ENCODE measurements at regions not wholly inside any gene's neighbourhood (a gene's known extent, or its start where the extent isn't known, plus 50 kb on each side); places are given as distances from the start of the nearest gene placed in this dataset.

GRCh38 chr3:23743141-23743784 is 62.5 kb upstream of the UBE2E1 start:
- CTCF ChIA-PET, result interaction anchor here in 1 of 2 donors (0.6 kb wide), 1 partner anchor 365 kb away, joined by 9 read pairs; no protein-coding TSS in a partner anchor

GRCh38 chr3:23746441-23746840 is 59.3 kb upstream of the UBE2E1 start:
- no peak overlapping the region for H3K27ac Mint-ChIP-seq
- no peaks in the 10 kb centered on the region for H3K4me1 ChIP-seq (ENCODE audit: control insufficient read depth in 1 of 2, extremely low read depth in 1 of 2, insufficient read depth in 2 of 2, low read length in 2 of 2)
- no peaks in the 10 kb centered on the region for H3K36me3 ChIP-seq (ENCODE audit: control insufficient read depth in 2 of 2, extremely low read depth in 1 of 2, insufficient read depth in 1 of 2, low read length in 1 of 2)
- peaks cover 0 to 11% of the 10 kb centered on the region in 2 donors for H3K27me3 Mint-ChIP-seq
- ChIA-PET CTCF (no interaction called here), POLR2A (no interaction called here)
- ATAC-seq (replicated peaks in 1 of 4) (no peak), DNase-seq (no peak)
- H3K27me3 ChIP-seq (replicated peaks in 1 of 2; ENCODE audit: control insufficient read depth in 2 of 2, extremely low read depth in 1 of 2, insufficient read depth in 2 of 2, low read length in 1 of 2), result peaks cover 0 to 9% of the 10 kb centered on the region in 2 experiments
- WGBS (ENCODE audit: insufficient coverage), result 69% methylated on average over 5 of the region's 7 CpGs
- no peaks in the 10 kb centered on the region for H3K36me3 Mint-ChIP-seq
- no peak overlapping the region for H3K4me3 ChIP-seq (ENCODE audit: control insufficient read depth in 1 of 2, extremely low read depth in 1 of 2, low read length in 1 of 2)
- no peaks in the 10 kb centered on the region for H3K9me3 ChIP-seq
- no peaks in the 10 kb centered on the region for H3K9me3 Mint-ChIP-seq
- H3K4me3 Mint-ChIP-seq, result no peak overlapping the region
- no peaks in the 10 kb centered on the region for H3K4me1 Mint-ChIP-seq
- no peak overlapping the region for H3K27ac ChIP-seq (ENCODE audit: low read length)

More at GRCh38 chr3:23743141-23743784, 62.5 kb upstream of the UBE2E1 start:
- Mint-ChIP-seq H3K4me3 (no peak overlapping the region), H3K27me3 (peaks cover 0 to 11% of the 10 kb centered on the region in 2 donors), H3K27ac (no peak overlapping the region), H3K36me3 (no peaks in the 10 kb centered on the region), H3K9me3 (no peaks in the 10 kb centered on the region), H3K4me1 (peaks cover 0 to 7% (median 5%) of the 10 kb centered on the region in 3 donors)
- no peaks in the 10 kb centered on the region for H3K4me1 ChIP-seq (ENCODE audit: control insufficient read depth in 1 of 2, extremely low read depth in 1 of 2, insufficient read depth in 2 of 2, low read length in 2 of 2)
- peaks cover 0 to 7% of the 10 kb centered on the region in 2 experiments for H3K27me3 ChIP-seq (replicated peaks in 1 of 2; ENCODE audit: control insufficient read depth in 2 of 2, extremely low read depth in 1 of 2, insufficient read depth in 2 of 2, low read length in 1 of 2)
- ATAC-seq (replicated peaks in 1 of 4) (no peak), DNase-seq (no peak)
- no peak overlapping the region for H3K27ac ChIP-seq (ENCODE audit: low read length)
- H3K36me3 ChIP-seq (ENCODE audit: control insufficient read depth in 2 of 2, extremely low read depth in 1 of 2, insufficient read depth in 1 of 2, low read length in 1 of 2), result no peaks in the 10 kb centered on the region
- no peaks in the 10 kb centered on the region for H3K9me3 ChIP-seq
- POLR2A ChIA-PET, result interaction anchor here in 1 of 2 donors (0.5 kb wide), 1 partner anchor 592 kb away, joined by 3 read pairs; no protein-coding TSS in a partner anchor
- no peak overlapping the region for H3K4me3 ChIP-seq (ENCODE audit: control insufficient read depth in 1 of 2, extremely low read depth in 1 of 2, low read length in 1 of 2)
- 85% methylated on average over 10 of the region's 24 CpGs for WGBS (ENCODE audit: insufficient coverage)

- no peak for DNase-seq
- POLR2A ChIA-PET, result no interaction called here
- Histone ChIP-seq H3K36me3 (ENCODE audit: control insufficient read depth in 2 of 2, extremely low read depth in 1 of 2, insufficient read depth in 1 of 2, low read length in 1 of 2) (no peaks in the 10 kb centered on the region), H3K4me3 (ENCODE audit: control insufficient read depth in 1 of 2, extremely low read depth in 1 of 2, low read length in 1 of 2) (no peak overlapping the region), H3K27me3 (replicated peaks in 1 of 2; ENCODE audit: control insufficient read depth in 2 of 2, extremely low read depth in 1 of 2, insufficient read depth in 2 of 2, low read length in 1 of 2) (peaks cover 0 to 9% of the 10 kb centered on the region in 2 experiments), H3K27ac (ENCODE audit: low read length) (no peak overlapping the region), H3K9me3 (no peaks in the 10 kb centered on the region), H3K4me1 (ENCODE audit: control insufficient read depth in 1 of 2, extremely low read depth in 1 of 2, insufficient read depth in 2 of 2, low read length in 2 of 2) (no peaks in the 10 kb centered on the region)
- CTCF ChIA-PET, result no interaction called here
- H3K27ac Mint-ChIP-seq, result no peak overlapping the region
- no peaks in the 10 kb centered on the region for H3K4me1 Mint-ChIP-seq
- H3K27me3 Mint-ChIP-seq, result peaks cover 0 to 9% of the 10 kb centered on the region in 2 donors
- H3K4me3 Mint-ChIP-seq, result no peak overlapping the region
- no peaks in the 10 kb centered on the region for H3K36me3 Mint-ChIP-seq
- no CpG with 5 or more reads among the region's 2 CpGs for WGBS (ENCODE audit: insufficient coverage)
- H3K9me3 Mint-ChIP-seq, result no peaks in the 10 kb centered on the region
- no peak for ATAC-seq (replicated peaks in 1 of 4)
Observed at GRCh38 chr3:23747841-23748240, 57.9 kb upstream of the UBE2E1 start.

- no peaks in the 10 kb centered on the region for H3K36me3 Mint-ChIP-seq
- H3K4me1 Mint-ChIP-seq, result no peaks in the 10 kb centered on the region
- DNase-seq, result peak in 1 of 35 experiments; percentile 29
- WGBS (ENCODE audit: insufficient coverage), result 71% methylated on average over 1 of the region's 4 CpGs
- H3K27me3 Mint-ChIP-seq, result peaks cover 0 to 9% of the 10 kb centered on the region in 2 donors
- no peak overlapping the region for H3K4me3 Mint-ChIP-seq
- no peak overlapping the region for H3K4me3 ChIP-seq (ENCODE audit: control insufficient read depth in 1 of 2, extremely low read depth in 1 of 2, low read length in 1 of 2)
- CTCF ChIA-PET, result no interaction called here
- no peaks in the 10 kb centered on the region for H3K9me3 Mint-ChIP-seq
- H3K4me1 ChIP-seq (ENCODE audit: control insufficient read depth in 1 of 2, extremely low read depth in 1 of 2, insufficient read depth in 2 of 2, low read length in 2 of 2), result no peaks in the 10 kb centered on the region
- no peak for ATAC-seq (replicated peaks in 1 of 4)
- no peak overlapping the region for H3K27ac ChIP-seq (ENCODE audit: low read length)
- peaks cover 0 to 9% of the 10 kb centered on the region in 2 experiments for H3K27me3 ChIP-seq (replicated peaks in 1 of 2; ENCODE audit: control insufficient read depth in 2 of 2, extremely low read depth in 1 of 2, insufficient read depth in 2 of 2, low read length in 1 of 2)
- H3K9me3 ChIP-seq, result no peaks in the 10 kb centered on the region
- no peak overlapping the region for H3K27ac Mint-ChIP-seq
- H3K36me3 ChIP-seq (ENCODE audit: control insufficient read depth in 2 of 2, extremely low read depth in 1 of 2, insufficient read depth in 1 of 2, low read length in 1 of 2), result no peaks in the 10 kb centered on the region
- POLR2A ChIA-PET, result no interaction called here
Observed at GRCh38 chr3:23748398-23749110, 57.2 kb upstream of the UBE2E1 start.

- Histone ChIP-seq H3K27ac (ENCODE audit: low read length) (no peak overlapping the region), H3K36me3 (ENCODE audit: control insufficient read depth in 2 of 2, extremely low read depth in 1 of 2, insufficient read depth in 1 of 2, low read length in 1 of 2) (no peaks in the 10 kb centered on the region), H3K9me3 (no peaks in the 10 kb centered on the region), H3K4me3 (ENCODE audit: control insufficient read depth in 1 of 2, extremely low read depth in 1 of 2, low read length in 1 of 2) (no peak overlapping the region), H3K27me3 (replicated peaks in 1 of 2; ENCODE audit: control insufficient read depth in 2 of 2, extremely low read depth in 1 of 2, insufficient read depth in 2 of 2, low read length in 1 of 2) (peaks cover 0 to 4% of the 10 kb centered on the region in 2 experiments), H3K4me1 (ENCODE audit: control insufficient read depth in 1 of 2, extremely low read depth in 1 of 2, insufficient read depth in 2 of 2, low read length in 2 of 2) (no peaks in the 10 kb centered on the region)
- WGBS (ENCODE audit: insufficient coverage), result 66% methylated on average over 3 of the region's 4 CpGs
- DNase-seq (no peak), ATAC-seq (replicated peaks in 1 of 4) (no peak)
- Mint-ChIP-seq H3K4me1 (no peaks in the 10 kb centered on the region), H3K27ac (no peak overlapping the region), H3K36me3 (no peaks in the 10 kb centered on the region), H3K4me3 (no peak overlapping the region), H3K27me3 (peaks cover 0 to 4% of the 10 kb centered on the region in 2 donors), H3K9me3 (no peaks in the 10 kb centered on the region)
- CTCF ChIA-PET, result no interaction called here
- POLR2A ChIA-PET, result interaction anchor here in 1 of 2 donors (0.6 kb wide), 1 partner anchor 11 kb away, joined by 3 read pairs; no protein-coding TSS in a partner anchor
Observed at GRCh38 chr3:23749609-23750008, 56.1 kb upstream of the UBE2E1 start.

- H3K4me3 Mint-ChIP-seq, result no peak overlapping the region
- no peaks in the 10 kb centered on the region for H3K36me3 Mint-ChIP-seq
- Histone ChIP-seq H3K4me1 (ENCODE audit: control insufficient read depth in 1 of 2, extremely low read depth in 1 of 2, insufficient read depth in 2 of 2, low read length in 2 of 2) (no peaks in the 10 kb centered on the region), H3K4me3 (ENCODE audit: control insufficient read depth in 1 of 2, extremely low read depth in 1 of 2, low read length in 1 of 2) (no peak overlapping the region), H3K36me3 (ENCODE audit: control insufficient read depth in 2 of 2, extremely low read depth in 1 of 2, insufficient read depth in 1 of 2, low read length in 1 of 2) (no peaks in the 10 kb centered on the region), H3K27me3 (replicated peaks in 1 of 2; ENCODE audit: control insufficient read depth in 2 of 2, extremely low read depth in 1 of 2, insufficient read depth in 2 of 2, low read length in 1 of 2) (peaks cover 0 to 2% of the 10 kb centered on the region in 2 experiments), H3K27ac (ENCODE audit: low read length) (no peak overlapping the region), H3K9me3 (no peaks in the 10 kb centered on the region)
- no peaks in the 10 kb centered on the region for H3K27me3 Mint-ChIP-seq
- no peak for ATAC-seq (replicated peaks in 1 of 4)
- no peak for DNase-seq
- ChIA-PET POLR2A (no interaction called here), CTCF (no interaction called here)
- H3K27ac Mint-ChIP-seq, result no peak overlapping the region
- WGBS (ENCODE audit: insufficient coverage), result 57% methylated on average over 7 of the region's 11 CpGs
- H3K4me1 Mint-ChIP-seq, result no peaks in the 10 kb centered on the region
- no peaks in the 10 kb centered on the region for H3K9me3 Mint-ChIP-seq
Observed at GRCh38 chr3:23750573-23751210, 55.1 kb upstream of the UBE2E1 start.
